ENCODE measurements at regions not wholly inside any gene's neighbourhood (a gene's known extent, or its start where the extent isn't known, plus 50 kb on each side); places are given as distances from the start of the nearest gene placed in this dataset.
"Not testable (repeated sequence)": the region's sequence is repeated elsewhere in the genome, so short reads cannot be mapped to it uniquely, and the experiment has no call there.

GRCh38 chr4:123243220-123243619 lies 153.4 kb upstream of the SPRY1 start:
- TF ChIP-seq POLR2A, CTCF, POLR2AphosphoS5 (IDR thresholded peaks at IDR 0.05): not testable (repeated sequence)
